ENCODE measurements at regions not wholly inside any gene's neighbourhood (a gene's known extent, or its start where the extent isn't known, plus 50 kb on each side); places are given as distances from the start of the nearest gene placed in this dataset.

DNA sequence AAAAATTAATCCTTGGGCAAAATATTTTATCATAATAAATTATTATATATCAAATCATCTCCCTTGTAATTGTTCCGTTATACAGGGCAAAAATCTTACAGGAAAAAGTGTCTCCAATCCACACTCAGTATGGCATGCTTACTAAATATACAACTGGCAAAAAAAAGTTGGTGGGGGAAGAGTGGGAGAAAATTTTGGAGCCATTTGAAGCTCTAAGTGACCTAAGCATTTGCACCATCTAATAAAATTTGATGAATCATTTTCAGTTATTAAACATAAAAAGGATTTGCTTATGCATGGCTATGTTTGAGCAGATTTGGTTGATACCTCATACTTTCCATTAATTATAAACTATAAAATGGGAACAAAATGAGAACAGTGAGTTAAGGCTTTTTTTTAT lies 68.1 kb upstream of the FAM9C start:
- TF ChIP-seq, protein P1, sequence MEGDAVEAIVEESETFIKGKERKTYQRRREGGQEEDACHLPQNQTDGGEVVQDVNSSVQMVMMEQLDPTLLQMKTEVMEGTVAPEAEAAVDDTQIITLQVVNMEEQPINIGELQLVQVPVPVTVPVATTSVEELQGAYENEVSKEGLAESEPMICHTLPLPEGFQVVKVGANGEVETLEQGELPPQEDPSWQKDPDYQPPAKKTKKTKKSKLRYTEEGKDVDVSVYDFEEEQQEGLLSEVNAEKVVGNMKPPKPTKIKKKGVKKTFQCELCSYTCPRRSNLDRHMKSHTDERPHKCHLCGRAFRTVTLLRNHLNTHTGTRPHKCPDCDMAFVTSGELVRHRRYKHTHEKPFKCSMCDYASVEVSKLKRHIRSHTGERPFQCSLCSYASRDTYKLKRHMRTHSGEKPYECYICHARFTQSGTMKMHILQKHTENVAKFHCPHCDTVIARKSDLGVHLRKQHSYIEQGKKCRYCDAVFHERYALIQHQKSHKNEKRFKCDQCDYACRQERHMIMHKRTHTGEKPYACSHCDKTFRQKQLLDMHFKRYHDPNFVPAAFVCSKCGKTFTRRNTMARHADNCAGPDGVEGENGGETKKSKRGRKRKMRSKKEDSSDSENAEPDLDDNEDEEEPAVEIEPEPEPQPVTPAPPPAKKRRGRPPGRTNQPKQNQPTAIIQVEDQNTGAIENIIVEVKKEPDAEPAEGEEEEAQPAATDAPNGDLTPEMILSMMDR (conservative IDR thresholded peaks at IDR 0.05; ENCODE audit: low read depth, low read length): no peak
- TF ChIP-seq EZH2phosphoT487 (IDR thresholded peaks at IDR 0.05; ENCODE audit: borderline replicate concordance, low read length) (no peak), EZH2 (IDR thresholded peaks at IDR 0.05; ENCODE audit: low read length, unreplicated experiment) (no peak)

Data from PC-3 (cell line).